DND-41 (cell line): ENCODE measurements at regions not wholly inside any gene's neighbourhood (a gene's known extent, or its start where the extent isn't known, plus 50 kb on each side); places are given as distances from the start of the nearest gene placed in this dataset.

Experiments used
- ATAC-seq: fragments of 200-7000 bp; cut with Tn5 transposase; 3 replicates; pipeline ENCODE4 v1.9.1; 2021; ENCODE audit warnings: low read depth; ENCODE audit not compliant: insufficient read depth
- DNase-seq: peaks from one replicate; pipeline ENCODE4 v3.0.0-alpha.2; 2020
- H2AFZ ChIP-seq: 2 replicates; pipeline ENCODE4 v1.6.0; 2012; ENCODE audit warnings: low read depth, low read length
- H3K27ac ChIP-seq: 2 replicates; pipeline ENCODE4 v1.5.1; 2012; ENCODE audit warnings: low read length, inconsistent platforms
- H3K27me3 ChIP-seq: fragments of 200-600 bp; sonication (generic); 2 replicates; pipeline ENCODE4 v1.6.0; 2012; ENCODE audit warnings: low read length, mild to moderate bottlenecking, inconsistent platforms; ENCODE audit not compliant: insufficient read depth, poor library complexity
- H3K36me3 ChIP-seq: 2 replicates; pipeline ENCODE4 v1.5.1; 2012; ENCODE audit warnings: low read length, inconsistent platforms; ENCODE audit not compliant: insufficient read depth
- H3K4me1 ChIP-seq: 2 replicates; pipeline ENCODE4 v1.5.1; 2012; ENCODE audit warnings: mild to moderate bottlenecking, low read length; ENCODE audit not compliant: insufficient read depth
- H3K4me2 ChIP-seq: 2 replicates; pipeline ENCODE4 v1.6.0; 2012; ENCODE audit warnings: mild to moderate bottlenecking, moderate library complexity, low read length, inconsistent platforms; ENCODE audit not compliant: insufficient read depth
- H3K4me3 ChIP-seq, 2 experiments: fragments of 200-600 bp in 1 of 2; shearing (Covaris generic) in 1 of 2; 2 replicates each; pipeline ENCODE4 v1.5.1; 2012 to 2016; ENCODE audit warnings: inconsistent platforms in 2 of 2, low read length in 2 of 2, mild to moderate bottlenecking in 2 of 2, low read depth in 1 of 2, moderate library complexity in 1 of 2
- H3K79me2 ChIP-seq: 2 replicates; pipeline ENCODE4 v1.6.0; 2012; ENCODE audit warnings: low read length, inconsistent platforms; ENCODE audit not compliant: insufficient read depth
- H3K9ac ChIP-seq: 2 replicates; pipeline ENCODE4 v1.6.0; 2012; ENCODE audit warnings: low read depth, mild to moderate bottlenecking, inconsistent platforms, low read length, moderate library complexity
- H3K9me3 ChIP-seq: 2 replicates; pipeline ENCODE4 v1.5.1; 2012; ENCODE audit warnings: low read length, moderate library complexity, mild to moderate bottlenecking, inconsistent platforms; ENCODE audit not compliant: insufficient read depth, severe bottlenecking
- H4K20me1 ChIP-seq: 2 replicates; pipeline ENCODE4 v1.6.0; 2012; ENCODE audit warnings: low read length; ENCODE audit not compliant: insufficient read depth
- EZH2 ChIP-seq: IDR thresholded peaks from 3 replicates; pipeline ENCODE4 v1.6.1; 2012; ENCODE audit warnings: borderline replicate concordance, low read depth, mild to moderate bottlenecking, moderate library complexity, low read length, inconsistent platforms; ENCODE audit not compliant: severe bottlenecking
- TF ChIP-seq, protein P1 (sequence below): IDR thresholded peaks from 2 replicates; pipeline ENCODE4 v1.5.1; 2012; ENCODE audit warnings: borderline replicate concordance, low read length, moderate library complexity, mild to moderate bottlenecking; ENCODE audit not compliant: poor library complexity, severe bottlenecking; ENCODE audit errors: extremely low read depth

DNA sequence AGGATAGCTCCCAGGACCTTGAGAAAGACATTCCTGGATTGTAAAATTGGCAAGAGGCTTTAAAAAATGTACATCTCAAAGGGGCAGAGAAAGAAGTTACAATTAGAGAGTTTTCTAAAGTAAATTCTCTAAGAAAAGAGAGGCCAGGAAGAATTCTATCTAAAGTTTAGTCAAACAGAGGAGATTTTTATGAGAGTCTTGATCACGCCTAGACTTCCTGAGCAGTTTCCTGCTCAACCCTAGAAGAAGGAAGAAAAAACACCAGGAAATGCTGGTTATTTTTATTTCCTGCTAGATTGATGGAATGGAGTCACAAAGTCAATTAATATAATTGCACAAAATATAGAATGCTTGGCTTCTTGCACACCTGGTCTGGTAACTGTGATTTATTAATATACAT lies 269.1 kb downstream of the PCDH20 start:
- no peaks in the 10 kb centered on the region for H3K27me3 ChIP-seq
- H3K79me2 ChIP-seq = no peaks in the 10 kb centered on the region
- H3K36me3 ChIP-seq = no peaks in the 10 kb centered on the region
- ATAC-seq (no peak), DNase-seq (no peak)
- no peak overlapping the region for H3K4me2 ChIP-seq
- no peak overlapping the region for H3K9ac ChIP-seq
- no peak overlapping the region for H3K4me3 ChIP-seq
- no peak for TF ChIP-seq EZH2
- TF ChIP-seq, protein P1, sequence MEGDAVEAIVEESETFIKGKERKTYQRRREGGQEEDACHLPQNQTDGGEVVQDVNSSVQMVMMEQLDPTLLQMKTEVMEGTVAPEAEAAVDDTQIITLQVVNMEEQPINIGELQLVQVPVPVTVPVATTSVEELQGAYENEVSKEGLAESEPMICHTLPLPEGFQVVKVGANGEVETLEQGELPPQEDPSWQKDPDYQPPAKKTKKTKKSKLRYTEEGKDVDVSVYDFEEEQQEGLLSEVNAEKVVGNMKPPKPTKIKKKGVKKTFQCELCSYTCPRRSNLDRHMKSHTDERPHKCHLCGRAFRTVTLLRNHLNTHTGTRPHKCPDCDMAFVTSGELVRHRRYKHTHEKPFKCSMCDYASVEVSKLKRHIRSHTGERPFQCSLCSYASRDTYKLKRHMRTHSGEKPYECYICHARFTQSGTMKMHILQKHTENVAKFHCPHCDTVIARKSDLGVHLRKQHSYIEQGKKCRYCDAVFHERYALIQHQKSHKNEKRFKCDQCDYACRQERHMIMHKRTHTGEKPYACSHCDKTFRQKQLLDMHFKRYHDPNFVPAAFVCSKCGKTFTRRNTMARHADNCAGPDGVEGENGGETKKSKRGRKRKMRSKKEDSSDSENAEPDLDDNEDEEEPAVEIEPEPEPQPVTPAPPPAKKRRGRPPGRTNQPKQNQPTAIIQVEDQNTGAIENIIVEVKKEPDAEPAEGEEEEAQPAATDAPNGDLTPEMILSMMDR = no peak
- no peaks in the 10 kb centered on the region for H4K20me1 ChIP-seq
- H3K9me3 ChIP-seq = peaks cover 14% of the 10 kb centered on the region
- no peak overlapping the region for H3K27ac ChIP-seq
- no peak overlapping the region for H2AFZ ChIP-seq
- H3K4me1 ChIP-seq = no peaks in the 10 kb centered on the region

DNA sequence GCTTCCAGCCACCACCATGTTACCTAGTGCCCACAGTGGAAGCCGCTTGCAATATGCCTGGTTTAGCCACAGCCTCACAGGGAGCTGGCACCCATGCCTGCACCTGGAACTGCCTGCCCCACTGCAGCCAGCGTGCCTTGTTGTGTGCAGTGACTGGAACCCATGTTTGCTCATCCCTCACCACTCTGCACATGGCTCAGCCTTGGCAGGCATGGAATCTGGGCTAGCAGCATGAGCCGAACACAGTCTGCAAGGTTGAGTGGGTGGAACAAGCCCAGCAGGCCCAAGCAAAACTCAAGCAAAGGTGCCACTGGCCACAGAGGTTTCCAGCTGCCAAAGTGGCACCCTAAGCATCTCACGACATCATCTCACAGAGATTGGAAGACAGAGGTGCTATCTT lies 269.5 kb downstream of the PCDH20 start:
- Histone ChIP-seq H3K27ac (no peak overlapping the region), H3K79me2 (no peaks in the 10 kb centered on the region), H3K9me3 (peaks cover 14% of the 10 kb centered on the region), H3K4me3 (no peak overlapping the region), H3K36me3 (no peaks in the 10 kb centered on the region), H3K4me1 (no peaks in the 10 kb centered on the region), H2AFZ (no peak overlapping the region), H3K4me2 (no peak overlapping the region), H3K9ac (no peak overlapping the region), H3K27me3 (no peaks in the 10 kb centered on the region), H4K20me1 (no peaks in the 10 kb centered on the region)
- DNase-seq = no peak
- ATAC-seq = no peak
- TF ChIP-seq, protein P1 = no peak
- no peak for TF ChIP-seq EZH2

DNA sequence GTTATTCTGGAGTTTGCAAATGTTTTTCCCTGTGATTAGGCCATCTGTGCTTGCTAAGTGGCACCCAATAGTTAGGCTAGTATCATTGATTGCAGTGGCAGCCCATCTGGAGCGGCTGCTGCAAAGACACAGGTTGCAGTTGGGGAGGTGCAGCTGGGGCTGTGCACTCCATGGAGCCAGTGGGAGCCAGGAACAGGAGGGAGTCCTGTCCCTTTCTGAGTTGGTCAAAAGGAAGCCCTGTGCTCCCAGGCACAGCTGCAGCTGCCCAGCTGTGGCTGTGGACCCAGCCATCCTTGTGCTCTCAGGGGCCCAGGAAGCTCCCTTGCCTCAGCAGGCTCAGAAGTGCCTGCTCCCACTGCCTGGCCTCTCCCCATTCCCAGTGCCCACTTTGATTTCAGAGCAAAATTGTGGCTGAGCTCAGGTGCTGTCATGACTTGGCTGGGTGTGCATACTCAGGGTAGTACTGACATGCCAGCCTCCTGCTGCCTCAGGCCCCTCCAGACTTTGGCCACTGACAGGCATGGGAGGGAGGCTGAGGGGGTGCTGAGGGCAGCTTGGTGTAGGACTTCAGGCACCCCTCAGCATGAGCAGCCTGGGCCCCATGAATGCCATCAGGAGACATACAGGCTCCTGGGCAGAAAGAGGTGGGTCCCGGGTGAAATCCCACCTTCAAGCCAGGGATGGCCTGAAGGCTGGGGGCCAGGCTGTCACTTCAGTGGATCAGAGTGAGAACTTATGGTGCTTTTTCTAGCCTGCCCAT lies 270.6 kb downstream of the PCDH20 start:
- no peak overlapping the region for H3K9ac ChIP-seq

More for the DNA sequence above, 270.6 kb downstream of the PCDH20 start:
- Histone ChIP-seq H2AFZ (no peak overlapping the region), H3K4me2 (no peak overlapping the region), H4K20me1 (no peaks in the 10 kb centered on the region), H3K36me3 (no peaks in the 10 kb centered on the region), H3K27me3 (no peaks in the 10 kb centered on the region), H3K27ac (no peak overlapping the region), H3K4me3 (no peak overlapping the region), H3K9me3 (peaks cover 14% of the 10 kb centered on the region), H3K4me1 (no peaks in the 10 kb centered on the region), H3K79me2 (no peaks in the 10 kb centered on the region)
- no peak for DNase-seq
- no peak for ATAC-seq
- TF ChIP-seq EZH2 = no peak
- TF ChIP-seq, protein P1 = no peak
